Keratinocyte (primary cell): ENCODE measurements at regions not wholly inside any gene's neighbourhood (a gene's known extent, or its start where the extent isn't known, plus 50 kb on each side); places are given as distances from the start of the nearest gene placed in this dataset.

Experiments used
- EZH2 ChIP-seq: IDR thresholded peaks from one replicate; pipeline ENCODE4 v1.6.1; 2012; ENCODE audit warnings: inconsistent platforms, mild to moderate bottlenecking, low read length, moderate library complexity
- TF ChIP-seq, protein P1 (sequence below), 3 experiments: IDR thresholded peaks in 1 of 3; conservative IDR thresholded peaks in 1 of 3; optimal IDR thresholded peaks in 1 of 3; 2 replicates in 2 of 3; 3 replicates in 1 of 3; pipeline versions ENCODE3 to v1.5.1; 2011; ENCODE audit warnings: low read length in 3 of 3, mild to moderate bottlenecking in 3 of 3, moderate library complexity in 2 of 3, control low read depth in 1 of 3, inconsistent platforms in 1 of 3; ENCODE audit not compliant: insufficient read depth in 2 of 3; ENCODE audit errors: extremely low read depth in 1 of 3

DNA sequence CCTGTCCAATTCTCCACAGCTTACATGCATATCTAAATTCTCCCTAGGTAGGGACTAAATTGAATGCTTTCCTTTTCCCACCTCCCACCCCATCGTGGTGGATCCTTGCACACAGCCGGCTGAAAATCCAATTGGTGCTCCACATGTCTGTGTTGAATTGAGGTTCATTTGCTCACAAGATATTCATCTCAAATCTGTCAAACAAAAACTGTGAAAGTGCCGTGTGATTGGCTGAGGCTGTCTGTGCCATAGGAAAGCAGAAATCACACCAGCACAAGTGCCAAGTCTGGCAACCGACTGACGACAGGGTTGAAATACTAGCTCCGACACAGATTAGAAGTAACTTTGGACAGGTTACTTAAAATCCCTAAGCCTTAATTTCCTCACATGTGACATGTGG is 823.3 kb downstream of the TDRD15 start:
- TF ChIP-seq, protein P1, sequence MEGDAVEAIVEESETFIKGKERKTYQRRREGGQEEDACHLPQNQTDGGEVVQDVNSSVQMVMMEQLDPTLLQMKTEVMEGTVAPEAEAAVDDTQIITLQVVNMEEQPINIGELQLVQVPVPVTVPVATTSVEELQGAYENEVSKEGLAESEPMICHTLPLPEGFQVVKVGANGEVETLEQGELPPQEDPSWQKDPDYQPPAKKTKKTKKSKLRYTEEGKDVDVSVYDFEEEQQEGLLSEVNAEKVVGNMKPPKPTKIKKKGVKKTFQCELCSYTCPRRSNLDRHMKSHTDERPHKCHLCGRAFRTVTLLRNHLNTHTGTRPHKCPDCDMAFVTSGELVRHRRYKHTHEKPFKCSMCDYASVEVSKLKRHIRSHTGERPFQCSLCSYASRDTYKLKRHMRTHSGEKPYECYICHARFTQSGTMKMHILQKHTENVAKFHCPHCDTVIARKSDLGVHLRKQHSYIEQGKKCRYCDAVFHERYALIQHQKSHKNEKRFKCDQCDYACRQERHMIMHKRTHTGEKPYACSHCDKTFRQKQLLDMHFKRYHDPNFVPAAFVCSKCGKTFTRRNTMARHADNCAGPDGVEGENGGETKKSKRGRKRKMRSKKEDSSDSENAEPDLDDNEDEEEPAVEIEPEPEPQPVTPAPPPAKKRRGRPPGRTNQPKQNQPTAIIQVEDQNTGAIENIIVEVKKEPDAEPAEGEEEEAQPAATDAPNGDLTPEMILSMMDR (optimal IDR thresholded peaks at IDR 0.05 in 1 of 3, IDR thresholded peaks at IDR 0.05 in 1 of 3, conservative IDR thresholded peaks at IDR 0.05 in 1 of 3; ENCODE audit: extremely low read depth in 1 of 3, insufficient read depth in 2 of 3, low read length in 3 of 3): no peak
- TF ChIP-seq EZH2: no peak
